ENCODE measurements at regions not wholly inside any gene's neighbourhood (a gene's known extent, or its start where the extent isn't known, plus 50 kb on each side); places are given as distances from the start of the nearest gene placed in this dataset.

GRCh38 chr11:104657083-104657482 is 241.2 kb downstream of the CASP12 start:
- DNase-seq (ENCODE audit: low read depth, low spot score), result no peak

GRCh38 chr11:104655066-104655465 is 243.2 kb downstream of the CASP12 start:
- DNase-seq (ENCODE audit: low read depth, low spot score), result no peak

- no peak for DNase-seq (ENCODE audit: low read depth, low spot score)
Measured at GRCh38 chr11:104654181-104654813, 244.0 kb downstream of the CASP12 start.

GRCh38 chr11:104653407-104653806 is 244.9 kb downstream of the CASP12 start:
- no peak for DNase-seq (ENCODE audit: low read depth, low spot score)

GRCh38 chr11:104652996-104653395 is 245.3 kb downstream of the CASP12 start:
- DNase-seq (ENCODE audit: low read depth, low spot score), result no peak

- DNase-seq (ENCODE audit: low read depth, low spot score), result no peak
Measured at GRCh38 chr11:104650234-104650633, 248.0 kb downstream of the CASP12 start.

GRCh38 chr11:104649002-104649401 is 249.3 kb downstream of the CASP12 start:
- no peak for DNase-seq (ENCODE audit: low read depth, low spot score)

GRCh38 chr11:104645261-104646222 is 252.7 kb downstream of the CASP12 start:
- no peak for DNase-seq (ENCODE audit: low read depth, low spot score)

GRCh38 chr11:104637662-104638170 is 260.5 kb downstream of the CASP12 start:
- DNase-seq (ENCODE audit: low read depth, low spot score), result no peak

GRCh38 chr11:104633226-104633625 is 265.0 kb downstream of the CASP12 start:
- no peak for DNase-seq (ENCODE audit: low read depth, low spot score)

GRCh38 chr11:104630352-104630751 is 267.9 kb downstream of the CASP12 start:
- no peak for DNase-seq (ENCODE audit: low read depth, low spot score)

- no peak for DNase-seq (ENCODE audit: low read depth, low spot score)
Measured at GRCh38 chr11:104625246-104625645, 273.0 kb downstream of the CASP12 start.

- no peak for DNase-seq (ENCODE audit: low read depth, low spot score)
Measured at GRCh38 chr11:104624021-104624420, 274.2 kb downstream of the CASP12 start.

- no peak for DNase-seq (ENCODE audit: low read depth, low spot score)
Measured at GRCh38 chr11:104623518-104623917, 274.7 kb downstream of the CASP12 start.

- DNase-seq (ENCODE audit: low read depth, low spot score), result no peak
Measured at GRCh38 chr11:104620991-104621390, 277.3 kb downstream of the CASP12 start.

GRCh38 chr11:104619751-104620150 is 278.5 kb downstream of the CASP12 start:
- no peak for DNase-seq (ENCODE audit: low read depth, low spot score)

- no peak for DNase-seq (ENCODE audit: low read depth, low spot score)
Measured at GRCh38 chr11:104618954-104619353, 279.3 kb downstream of the CASP12 start.

- no peak for DNase-seq (ENCODE audit: low read depth, low spot score)
Measured at GRCh38 chr11:104614961-104615360, 283.3 kb downstream of the CASP12 start.

- no peak for DNase-seq (ENCODE audit: low read depth, low spot score)
Measured at GRCh38 chr11:104614117-104614680, 284.1 kb downstream of the CASP12 start.

GRCh38 chr11:104610635-104611034 is 287.6 kb downstream of the CASP12 start:
- DNase-seq (ENCODE audit: low read depth, low spot score), result no peak

GRCh38 chr11:104609311-104610085 is 288.8 kb downstream of the CASP12 start:
- peak; percentile 19 for DNase-seq (ENCODE audit: low read depth, low spot score)

Measured in pulmonary artery endothelial cell (primary cell).